ENCODE measurements at regions not wholly inside any gene's neighbourhood (a gene's known extent, or its start where the extent isn't known, plus 50 kb on each side); places are given as distances from the start of the nearest gene placed in this dataset.
"Not testable (repeated sequence)": the region's sequence is repeated elsewhere in the genome, so short reads cannot be mapped to it uniquely, and the experiment has no call there.

GRCh38 chr10:131556061-131556896 is 244.8 kb upstream of the TCERG1L start:
- Histone ChIP-seq H3K27me3 (ENCODE audit: control insufficient read depth, insufficient read depth, low read length, poor library complexity, severe bottlenecking) (no peaks in the 10 kb centered on the region), H3K4me1 (ENCODE audit: control insufficient read depth, insufficient read depth, low read length) (peaks cover 14% of the 10 kb centered on the region), H3K27ac (ENCODE audit: insufficient read depth, low read depth, low read length, poor library complexity, severe bottlenecking) (no peak overlapping the region), H3K4me3 (ENCODE audit: insufficient read depth, low read depth, low read length) (no peak overlapping the region), H3K36me3 (ENCODE audit: control insufficient read depth, insufficient read depth, low read length) (no peaks in the 10 kb centered on the region), H3K9me3 (ENCODE audit: control insufficient read depth, low read length) (no peaks in the 10 kb centered on the region)
- WGBS, 2 experiments, result 90 to 92% methylated on average over 17 of the region's 17 CpGs

GRCh38 chr10:131556897-131557495 is 245.5 kb upstream of the TCERG1L start:
- Histone ChIP-seq H3K27me3 (ENCODE audit: control insufficient read depth, insufficient read depth, low read length, poor library complexity, severe bottlenecking) (no peaks in the 10 kb centered on the region), H3K27ac (ENCODE audit: insufficient read depth, low read depth, low read length, poor library complexity, severe bottlenecking) (no peak overlapping the region), H3K36me3 (ENCODE audit: control insufficient read depth, insufficient read depth, low read length) (no peaks in the 10 kb centered on the region), H3K4me3 (ENCODE audit: insufficient read depth, low read depth, low read length) (no peak overlapping the region), H3K4me1 (ENCODE audit: control insufficient read depth, insufficient read depth, low read length) (peaks cover 14% of the 10 kb centered on the region), H3K9me3 (ENCODE audit: control insufficient read depth, low read length) (no peaks in the 10 kb centered on the region)
- 91 to 94% methylated on average over 11 to 12 of the region's 12 CpGs for WGBS, 2 experiments

GRCh38 chr10:131557956-131558355 is 246.4 kb upstream of the TCERG1L start:
- H3K27ac ChIP-seq (ENCODE audit: insufficient read depth, low read depth, low read length, poor library complexity, severe bottlenecking); H3K36me3 ChIP-seq (ENCODE audit: control insufficient read depth, insufficient read depth, low read length); H3K4me3 ChIP-seq (ENCODE audit: insufficient read depth, low read depth, low read length); H3K27me3 ChIP-seq (ENCODE audit: control insufficient read depth, insufficient read depth, low read length, poor library complexity, severe bottlenecking); H3K9me3 ChIP-seq (ENCODE audit: control insufficient read depth, low read length): not testable (repeated sequence)
- H3K4me1 ChIP-seq (ENCODE audit: control insufficient read depth, insufficient read depth, low read length), result peaks cover 14% of the 10 kb centered on the region
- WGBS, 2 experiments, result 90 to 93% methylated on average over 9 of the region's 9 CpGs

GRCh38 chr10:131559450-131559911 is 248.0 kb upstream of the TCERG1L start:
- Histone ChIP-seq H3K4me1 (ENCODE audit: control insufficient read depth, insufficient read depth, low read length) (peaks cover 14% of the 10 kb centered on the region), H3K4me3 (ENCODE audit: insufficient read depth, low read depth, low read length) (no peak overlapping the region), H3K27ac (ENCODE audit: insufficient read depth, low read depth, low read length, poor library complexity, severe bottlenecking) (no peak overlapping the region), H3K36me3 (ENCODE audit: control insufficient read depth, insufficient read depth, low read length) (no peaks in the 10 kb centered on the region), H3K27me3 (ENCODE audit: control insufficient read depth, insufficient read depth, low read length, poor library complexity, severe bottlenecking) (no peaks in the 10 kb centered on the region), H3K9me3 (ENCODE audit: control insufficient read depth, low read length) (no peaks in the 10 kb centered on the region)
- WGBS, 2 experiments, result 85 to 90% methylated on average over 15 of the region's 15 CpGs

- WGBS, 2 experiments, result 65 to 73% methylated on average over 6 to 7 of the region's 8 CpGs
- Histone ChIP-seq H3K4me3 (ENCODE audit: insufficient read depth, low read depth, low read length) (no peak overlapping the region), H3K27ac (ENCODE audit: insufficient read depth, low read depth, low read length, poor library complexity, severe bottlenecking) (no peak overlapping the region)
These were observed 248.6 kb upstream of the TCERG1L start for GRCh38 chr10:131560166-131560565.

GRCh38 chr10:131560706-131561355 is 249.3 kb upstream of the TCERG1L start:
- no peak overlapping the region for H3K27ac ChIP-seq (ENCODE audit: insufficient read depth, low read depth, low read length, poor library complexity, severe bottlenecking)
- H3K27me3 ChIP-seq (ENCODE audit: control insufficient read depth, insufficient read depth, low read length, poor library complexity, severe bottlenecking), result no peaks in the 10 kb centered on the region
- peaks cover 14% of the 10 kb centered on the region for H3K4me1 ChIP-seq (ENCODE audit: control insufficient read depth, insufficient read depth, low read length)
- H3K9me3 ChIP-seq (ENCODE audit: control insufficient read depth, low read length), result no peaks in the 10 kb centered on the region
- H3K4me3 ChIP-seq (ENCODE audit: insufficient read depth, low read depth, low read length), result no peak overlapping the region
- 88 to 89% methylated on average over 15 of the region's 15 CpGs for WGBS, 2 experiments
- no peaks in the 10 kb centered on the region for H3K36me3 ChIP-seq (ENCODE audit: control insufficient read depth, insufficient read depth, low read length)

More at GRCh38 chr10:131560166-131560565, 248.6 kb upstream of the TCERG1L start:
- no peaks in the 10 kb centered on the region for H3K9me3 ChIP-seq (ENCODE audit: control insufficient read depth, low read length)
- H3K36me3 ChIP-seq (ENCODE audit: control insufficient read depth, insufficient read depth, low read length), result no peaks in the 10 kb centered on the region
- H3K27me3 ChIP-seq (ENCODE audit: control insufficient read depth, insufficient read depth, low read length, poor library complexity, severe bottlenecking), result no peaks in the 10 kb centered on the region
- peaks cover 14% of the 10 kb centered on the region for H3K4me1 ChIP-seq (ENCODE audit: control insufficient read depth, insufficient read depth, low read length)

GRCh38 chr10:131561897-131562296 is 250.4 kb upstream of the TCERG1L start:
- Histone ChIP-seq H3K4me3 (ENCODE audit: insufficient read depth, low read depth, low read length) (no peak overlapping the region), H3K36me3 (ENCODE audit: control insufficient read depth, insufficient read depth, low read length) (no peaks in the 10 kb centered on the region), H3K9me3 (ENCODE audit: control insufficient read depth, low read length) (no peaks in the 10 kb centered on the region), H3K27ac (ENCODE audit: insufficient read depth, low read depth, low read length, poor library complexity, severe bottlenecking) (no peak overlapping the region), H3K27me3 (ENCODE audit: control insufficient read depth, insufficient read depth, low read length, poor library complexity, severe bottlenecking) (no peaks in the 10 kb centered on the region), H3K4me1 (ENCODE audit: control insufficient read depth, insufficient read depth, low read length) (peaks cover 14% of the 10 kb centered on the region)
- 96 to 97% methylated on average over 4 to 5 of the region's 5 CpGs for WGBS, 2 experiments

- no peaks in the 10 kb centered on the region for H3K9me3 ChIP-seq (ENCODE audit: control insufficient read depth, low read length)
- H3K36me3 ChIP-seq (ENCODE audit: control insufficient read depth, insufficient read depth, low read length), result no peaks in the 10 kb centered on the region
- peaks cover 14% of the 10 kb centered on the region for H3K4me1 ChIP-seq (ENCODE audit: control insufficient read depth, insufficient read depth, low read length)
- no peak overlapping the region for H3K4me3 ChIP-seq (ENCODE audit: insufficient read depth, low read depth, low read length)
- no peak overlapping the region for H3K27ac ChIP-seq (ENCODE audit: insufficient read depth, low read depth, low read length, poor library complexity, severe bottlenecking)
- 88 to 94% methylated on average over 2 of the region's 2 CpGs for WGBS, 2 experiments
- no peaks in the 10 kb centered on the region for H3K27me3 ChIP-seq (ENCODE audit: control insufficient read depth, insufficient read depth, low read length, poor library complexity, severe bottlenecking)
These were observed 251.9 kb upstream of the TCERG1L start for GRCh38 chr10:131563411-131563810.

- Histone ChIP-seq H3K4me3 (ENCODE audit: insufficient read depth, low read depth, low read length) (no peak overlapping the region), H3K36me3 (ENCODE audit: control insufficient read depth, insufficient read depth, low read length) (no peaks in the 10 kb centered on the region), H3K27me3 (ENCODE audit: control insufficient read depth, insufficient read depth, low read length, poor library complexity, severe bottlenecking) (no peaks in the 10 kb centered on the region), H3K27ac (ENCODE audit: insufficient read depth, low read depth, low read length, poor library complexity, severe bottlenecking) (no peak overlapping the region), H3K9me3 (ENCODE audit: control insufficient read depth, low read length) (no peaks in the 10 kb centered on the region), H3K4me1 (ENCODE audit: control insufficient read depth, insufficient read depth, low read length) (no peaks in the 10 kb centered on the region)
- WGBS, 2 experiments, result 88 to 93% methylated on average over 15 of the region's 15 CpGs
These were observed 256.0 kb upstream of the TCERG1L start for GRCh38 chr10:131567279-131568162.
